AG09319 (cell line): ENCODE measurements at regions not wholly inside any gene's neighbourhood (a gene's known extent, or its start where the extent isn't known, plus 50 kb on each side); places are given as distances from the start of the nearest gene placed in this dataset.

ENCODE experiments used
- DNase-seq: peaks from one replicate; pipeline ENCODE4 v3.0.0-alpha.2; 2010; ENCODE audit warnings: low read depth; ENCODE audit errors: extremely low read depth
- TF ChIP-seq, protein P1 (sequence below): IDR thresholded peaks from 2 replicates; pipeline ENCODE4 v1.5.1; 2011; ENCODE audit warnings: low read depth, mild to moderate bottlenecking, inconsistent platforms, low read length, moderate library complexity

DNA sequence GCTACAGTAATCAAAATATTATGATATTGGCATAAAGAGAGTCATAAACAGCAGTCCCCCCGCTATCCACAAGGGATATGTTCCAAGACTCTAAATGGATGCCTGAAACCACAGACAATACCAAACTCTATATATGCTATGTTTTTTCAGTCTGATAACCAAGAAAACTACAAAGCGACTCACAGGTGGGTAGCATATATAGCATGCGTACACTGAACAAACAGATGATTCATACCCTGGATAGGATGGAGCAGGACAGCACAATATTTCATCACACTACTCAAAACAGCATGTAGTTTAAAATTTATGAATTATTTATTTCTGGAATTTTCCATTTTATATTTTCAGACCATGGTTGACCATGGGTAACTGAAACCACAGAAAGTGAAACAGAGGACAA is 87.0 kb upstream of the PPP2R3A start:
- no peak for DNase-seq
- TF ChIP-seq, protein P1, sequence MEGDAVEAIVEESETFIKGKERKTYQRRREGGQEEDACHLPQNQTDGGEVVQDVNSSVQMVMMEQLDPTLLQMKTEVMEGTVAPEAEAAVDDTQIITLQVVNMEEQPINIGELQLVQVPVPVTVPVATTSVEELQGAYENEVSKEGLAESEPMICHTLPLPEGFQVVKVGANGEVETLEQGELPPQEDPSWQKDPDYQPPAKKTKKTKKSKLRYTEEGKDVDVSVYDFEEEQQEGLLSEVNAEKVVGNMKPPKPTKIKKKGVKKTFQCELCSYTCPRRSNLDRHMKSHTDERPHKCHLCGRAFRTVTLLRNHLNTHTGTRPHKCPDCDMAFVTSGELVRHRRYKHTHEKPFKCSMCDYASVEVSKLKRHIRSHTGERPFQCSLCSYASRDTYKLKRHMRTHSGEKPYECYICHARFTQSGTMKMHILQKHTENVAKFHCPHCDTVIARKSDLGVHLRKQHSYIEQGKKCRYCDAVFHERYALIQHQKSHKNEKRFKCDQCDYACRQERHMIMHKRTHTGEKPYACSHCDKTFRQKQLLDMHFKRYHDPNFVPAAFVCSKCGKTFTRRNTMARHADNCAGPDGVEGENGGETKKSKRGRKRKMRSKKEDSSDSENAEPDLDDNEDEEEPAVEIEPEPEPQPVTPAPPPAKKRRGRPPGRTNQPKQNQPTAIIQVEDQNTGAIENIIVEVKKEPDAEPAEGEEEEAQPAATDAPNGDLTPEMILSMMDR = no peak

DNA sequence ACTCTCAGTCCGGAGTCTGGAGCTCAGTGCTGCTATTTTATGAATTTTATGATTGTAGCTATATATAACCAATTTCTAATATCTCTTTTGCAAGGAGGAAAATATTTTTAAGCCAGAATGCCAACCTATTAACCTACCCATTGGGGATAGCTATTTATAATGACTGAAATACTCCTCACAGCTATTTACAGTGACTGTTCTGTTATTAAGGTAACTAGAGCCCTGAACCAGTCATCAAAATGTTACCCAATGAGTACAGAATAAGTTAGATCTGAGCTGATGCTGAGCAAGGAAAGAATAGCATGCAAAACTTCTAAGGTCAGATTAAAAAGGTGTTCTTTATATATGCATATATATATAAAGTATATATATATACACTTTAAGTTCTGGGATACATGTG is 79.6 kb upstream of the PPP2R3A start:
- no peak for DNase-seq
- TF ChIP-seq, protein P1 = no peak

DNA sequence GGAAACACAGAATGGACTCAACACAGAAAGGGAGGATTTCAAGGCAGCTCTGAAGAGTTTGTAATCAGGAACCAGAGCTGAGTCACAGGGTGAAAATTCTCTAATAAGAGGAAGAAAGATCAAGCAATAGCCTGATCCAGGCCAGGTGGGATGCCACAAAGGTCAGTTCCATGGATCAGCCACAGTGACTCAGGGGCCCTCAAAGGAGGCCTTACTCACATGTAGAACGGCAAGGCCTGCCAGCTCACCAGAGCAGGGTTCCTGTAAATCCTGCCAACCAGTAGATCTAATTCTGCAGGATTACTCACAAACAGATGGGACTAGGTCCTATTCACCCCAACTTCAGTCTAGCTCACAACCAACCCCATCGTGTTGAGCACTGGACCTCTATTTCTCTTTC is 78.3 kb upstream of the PPP2R3A start:
- TF ChIP-seq, protein P1 = no peak
- DNase-seq = no peak

DNA sequence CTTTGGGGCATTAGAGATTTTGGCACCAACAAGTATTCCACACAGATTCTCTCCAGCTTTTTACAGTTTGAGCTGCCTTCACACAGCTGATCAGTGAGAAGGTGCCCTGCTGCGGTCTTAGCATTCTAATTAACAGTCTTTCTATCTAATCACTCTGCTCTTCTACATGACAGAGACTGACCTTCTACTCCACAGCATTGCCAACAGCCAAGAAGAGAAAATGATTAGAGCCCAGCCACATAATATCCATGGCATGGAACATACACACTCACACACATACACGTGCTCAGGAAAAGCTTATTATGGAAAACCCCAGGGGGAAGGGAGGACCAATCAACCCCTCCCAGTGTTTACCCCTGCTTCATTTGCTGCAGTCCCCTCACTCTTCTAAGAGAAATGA is 76.1 kb upstream of the PPP2R3A start:
- TF ChIP-seq, protein P1 = no peak
- no peak for DNase-seq

DNA sequence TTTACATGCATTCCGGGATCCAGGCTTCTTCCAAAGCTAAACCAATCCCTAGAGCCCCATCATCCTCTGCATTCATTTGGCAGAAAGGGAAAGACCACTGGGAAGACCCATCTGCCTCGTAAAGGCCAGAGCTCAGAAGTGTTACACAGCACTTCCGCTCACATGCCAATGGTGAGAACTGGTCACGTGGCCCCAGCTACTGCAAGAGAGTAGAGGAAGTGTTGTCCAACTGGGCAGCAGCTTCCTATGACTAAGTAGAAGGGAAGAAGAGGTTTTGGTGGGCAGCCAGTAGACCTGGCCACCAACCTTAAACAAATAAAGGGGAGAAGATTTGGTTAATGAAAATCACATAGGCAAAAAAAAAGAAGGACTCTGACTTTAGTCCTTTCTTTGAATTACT is 74.4 kb upstream of the PPP2R3A start:
- no peak for DNase-seq

DNA sequence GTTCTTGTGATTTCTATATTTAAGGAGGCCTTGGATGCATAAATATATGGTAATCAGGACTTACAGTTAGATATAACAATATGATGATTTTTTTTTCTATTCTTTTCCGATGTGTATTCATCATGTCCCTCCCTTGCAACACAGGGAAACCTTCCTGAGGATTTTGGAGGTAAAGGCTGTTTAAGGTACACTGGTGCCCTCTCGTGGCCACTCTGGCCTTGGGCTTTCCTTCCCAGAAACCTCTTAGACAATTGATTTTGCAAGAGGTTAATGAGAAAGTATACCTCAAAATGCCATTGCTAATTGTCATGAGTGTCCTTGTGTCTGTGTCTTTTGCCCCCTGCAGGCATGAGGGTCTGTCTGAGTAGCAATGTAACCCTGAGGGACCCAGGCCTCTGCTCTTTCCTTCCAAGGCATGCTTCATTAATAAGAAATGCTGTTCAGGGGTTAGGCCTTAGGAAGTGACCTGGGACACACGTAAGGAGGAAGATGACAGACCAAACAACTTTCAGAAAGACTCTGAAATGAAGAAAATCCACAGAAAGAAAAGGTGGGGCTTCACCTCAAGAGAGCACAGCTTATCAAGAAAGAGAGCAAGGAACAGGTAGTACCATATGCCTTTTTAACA is 70.3 kb upstream of the PPP2R3A start:
- peak; percentile 59 for DNase-seq

More for the DNA sequence above, 74.4 kb upstream of the PPP2R3A start:
- TF ChIP-seq, protein P1 = no peak

DNA sequence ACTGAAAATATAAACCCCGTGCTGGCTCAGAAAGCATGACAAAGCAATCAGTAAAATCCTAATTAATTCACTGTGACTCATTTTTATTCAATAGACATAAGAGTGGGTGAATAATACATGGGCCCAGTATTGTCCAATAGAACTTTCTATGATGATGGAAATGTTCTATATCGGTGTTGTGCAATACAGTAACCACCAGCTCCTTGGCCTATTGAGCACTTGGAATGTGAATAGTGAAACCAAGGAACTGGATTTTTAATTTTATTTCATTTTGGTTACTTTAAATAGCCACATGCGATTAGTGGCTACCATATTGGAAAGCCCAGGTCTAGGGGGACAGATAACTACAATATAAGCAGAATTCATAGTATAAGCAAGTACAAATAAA is 69.8 kb upstream of the PPP2R3A start:
- no peak for DNase-seq
- TF ChIP-seq, protein P1 = no peak

More for the DNA sequence above, 70.3 kb upstream of the PPP2R3A start:
- TF ChIP-seq, protein P1 = peak; percentile 94
